ENCODE measurements at regions not wholly inside any gene's neighbourhood (a gene's known extent, or its start where the extent isn't known, plus 50 kb on each side); places are given as distances from the start of the nearest gene placed in this dataset.

DNA sequence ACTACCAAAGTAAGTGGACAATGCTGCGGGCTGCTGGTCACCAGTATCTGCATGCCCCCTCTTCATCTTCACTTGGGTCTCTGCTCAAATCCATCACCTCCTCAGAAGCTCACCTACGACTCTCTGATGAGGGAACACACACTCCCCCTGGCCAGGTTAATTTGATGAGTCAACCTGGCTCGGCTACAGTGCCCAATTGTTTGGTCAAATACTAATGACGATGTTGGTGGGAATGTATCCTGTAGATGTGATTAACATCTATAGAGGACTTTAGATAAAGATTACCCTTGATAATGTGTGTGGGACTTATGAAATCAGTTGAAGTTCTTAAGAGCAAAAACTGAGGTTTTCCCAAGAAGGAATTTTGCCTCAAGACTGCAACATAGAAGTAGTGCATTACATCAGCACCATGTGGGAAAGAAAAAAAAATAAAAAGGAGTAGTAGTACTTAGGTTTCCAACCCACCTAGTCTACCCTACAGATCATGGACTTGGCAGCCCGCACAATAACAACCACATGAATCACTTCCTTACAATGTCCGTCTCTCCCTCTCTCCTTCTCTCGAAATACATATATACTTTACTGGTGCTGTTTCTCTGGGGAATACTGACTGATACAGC lies 467.3 kb downstream of the DNAH5 start:
- no peak for DNase-seq (ENCODE audit: low spot score)

DNA sequence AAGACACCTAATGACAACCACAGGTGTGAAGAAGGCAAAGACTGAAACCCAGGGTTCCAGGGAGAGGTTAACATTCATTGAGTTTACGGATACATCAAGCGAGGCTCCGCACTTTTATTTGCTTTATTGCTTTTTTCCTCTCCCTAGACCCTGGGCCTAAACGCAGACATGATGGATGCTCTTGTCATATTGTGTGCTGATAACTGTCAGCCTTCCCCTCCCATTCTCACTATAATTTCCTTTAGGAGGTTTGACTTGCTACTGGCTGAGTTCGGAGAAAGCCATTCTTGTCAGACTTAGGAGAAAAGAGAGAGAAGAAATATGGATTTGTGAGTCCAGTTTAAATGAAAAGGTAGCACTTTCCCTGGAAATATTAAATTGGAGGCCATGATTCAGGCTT lies 471.6 kb downstream of the DNAH5 start:
- no peak for DNase-seq (ENCODE audit: low spot score)

DNA sequence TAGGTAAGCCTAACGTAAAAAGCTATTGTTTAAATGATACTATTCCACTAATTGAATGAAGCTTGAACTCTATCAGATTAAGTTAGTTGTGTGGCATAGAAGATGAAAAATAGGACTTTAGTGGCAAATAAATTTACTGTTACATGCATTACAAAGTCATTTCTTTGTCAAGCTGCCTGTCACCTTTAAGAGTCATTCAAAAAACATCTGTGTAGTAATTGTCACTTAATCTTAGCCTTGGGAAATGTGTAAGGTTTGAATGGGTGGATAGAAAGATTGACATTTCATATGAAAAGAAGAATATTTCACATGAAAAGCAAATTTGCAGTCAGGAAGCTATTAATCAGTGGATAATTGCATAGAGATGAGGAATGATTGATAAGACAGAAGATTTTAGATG lies 473.5 kb downstream of the DNAH5 start:
- DNase-seq (ENCODE audit: low spot score), result no peak

DNA sequence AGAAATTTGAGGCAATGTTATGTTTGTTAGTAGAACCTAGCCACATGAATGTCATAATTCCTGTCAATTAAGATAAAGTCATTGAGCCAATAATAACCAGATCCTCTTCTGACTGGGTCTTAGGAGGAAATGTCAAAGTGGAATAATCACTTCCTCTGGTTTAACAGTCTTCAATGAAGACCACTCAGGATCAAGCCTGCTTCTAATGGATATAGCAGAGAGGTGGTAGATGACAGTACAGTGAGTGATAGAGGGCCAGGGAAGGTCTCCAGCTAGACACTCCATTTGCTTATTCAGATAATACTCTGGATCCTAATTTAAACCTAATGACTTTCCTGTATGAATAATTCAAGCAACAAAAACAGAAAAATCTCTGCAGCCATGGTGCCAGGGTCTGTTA lies 474.2 kb downstream of the DNAH5 start:
- DNase-seq (ENCODE audit: low spot score), result no peak

DNA sequence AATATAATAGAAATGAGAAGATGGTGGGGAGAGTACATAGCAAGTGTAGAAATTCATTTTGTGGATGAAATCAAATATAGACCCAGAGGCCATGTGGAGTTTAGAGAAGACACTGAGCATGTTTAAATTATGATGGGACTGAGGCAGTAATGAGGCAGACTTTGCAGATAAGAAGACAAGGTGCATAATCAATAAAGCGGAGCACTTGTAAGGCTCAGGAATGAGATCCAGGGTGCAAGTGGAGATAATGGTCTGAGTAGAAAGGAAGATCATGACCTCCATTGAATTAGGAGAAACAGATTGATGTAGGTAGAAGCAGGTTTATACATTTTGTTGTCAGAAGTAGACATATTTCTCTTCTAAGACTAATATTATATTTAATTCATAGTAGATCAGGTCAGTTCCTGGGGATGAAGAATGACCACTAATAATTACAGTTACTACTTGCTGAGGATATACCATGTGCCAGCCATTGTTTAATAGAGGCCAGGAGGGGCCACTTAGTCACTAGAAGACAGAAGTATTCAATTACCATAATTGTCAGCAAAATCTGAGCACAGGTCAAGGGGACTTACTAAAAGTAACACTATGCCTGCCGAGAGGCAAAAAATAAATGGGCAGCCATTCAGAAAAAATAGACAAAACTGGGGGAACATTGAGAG lies 479.8 kb downstream of the DNAH5 start:
- DNase-seq (ENCODE audit: low spot score), result no peak

DNA sequence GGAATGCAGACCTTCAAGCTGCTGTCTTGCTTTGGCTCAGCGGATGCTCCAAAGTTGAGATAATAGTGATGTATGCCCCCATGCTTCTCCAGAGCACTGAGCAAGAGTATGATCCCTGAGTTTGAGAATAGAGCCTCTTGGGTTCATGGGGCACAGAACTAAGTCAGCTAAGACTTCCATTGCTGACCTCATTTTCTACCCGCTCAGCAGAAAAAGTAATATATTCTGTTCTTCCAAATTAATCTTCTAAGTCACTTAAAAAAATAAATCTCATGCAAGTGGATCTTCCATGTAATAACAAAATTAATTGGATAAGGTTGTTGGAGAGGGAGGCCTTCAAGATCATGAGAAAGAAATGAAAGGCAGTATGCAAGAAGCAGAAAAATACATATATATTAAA lies 483.9 kb downstream of the DNAH5 start:
- DNase-seq (ENCODE audit: low spot score), result no peak

DNA sequence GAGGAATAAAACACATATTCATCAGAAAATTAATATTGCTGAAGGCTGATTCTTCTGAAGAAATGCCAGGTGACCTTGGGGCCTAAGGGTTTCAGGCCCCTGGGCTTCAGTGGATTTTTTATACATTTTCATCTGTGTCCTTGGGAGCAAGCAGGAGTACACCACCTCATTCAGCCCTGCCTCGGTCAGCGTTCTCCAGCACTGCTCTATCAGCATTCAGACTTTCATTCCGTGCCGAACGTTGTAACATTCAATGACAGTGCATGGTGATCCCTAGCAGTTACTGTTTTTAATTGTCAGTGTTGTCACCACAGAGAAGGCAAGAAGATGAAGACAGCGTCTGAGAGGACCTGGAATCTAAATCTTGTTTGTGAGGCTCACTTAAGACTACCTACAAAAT lies 490.4 kb downstream of the DNAH5 start:
- DNase-seq (ENCODE audit: low spot score), result no peak

DNA sequence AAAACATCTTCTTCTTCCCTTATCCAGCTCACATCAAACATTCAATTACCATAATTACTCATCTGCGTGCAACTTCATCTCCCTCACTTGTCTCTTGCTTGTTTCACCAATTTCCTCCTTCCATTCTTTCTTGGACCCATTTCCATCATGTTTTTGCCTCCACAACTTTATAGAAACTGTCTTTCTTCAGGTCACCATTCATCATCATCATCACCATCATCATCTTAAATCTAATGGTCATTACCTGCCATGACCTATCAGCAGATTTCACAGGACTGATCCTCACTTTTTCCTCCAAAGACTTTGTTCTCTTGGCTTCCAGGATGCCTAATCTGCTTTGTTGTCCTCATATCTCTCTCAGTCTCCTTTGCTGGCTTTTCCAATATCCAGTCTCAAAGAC lies 495.6 kb downstream of the DNAH5 start:
- DNase-seq (ENCODE audit: low spot score), result no peak

DNA sequence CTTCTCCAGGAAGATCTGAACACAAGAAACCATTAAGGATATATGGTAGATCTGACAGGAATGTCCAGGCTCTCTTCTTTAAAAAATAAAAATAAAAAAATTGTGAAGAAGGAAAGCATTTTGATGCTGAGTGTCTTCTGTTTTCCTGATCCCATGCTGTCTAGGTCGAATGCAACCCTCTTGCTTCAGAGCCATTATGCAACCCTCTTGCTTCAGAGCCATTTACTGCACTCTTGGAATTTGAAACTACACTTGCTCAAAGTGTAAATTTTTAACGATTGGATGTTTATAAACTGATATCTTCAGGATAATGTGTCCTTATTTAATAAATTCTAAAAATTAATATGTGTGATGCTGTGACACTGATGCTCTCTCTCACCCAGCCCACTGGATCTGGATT lies 505.1 kb downstream of the DNAH5 start:
- no peak for DNase-seq (ENCODE audit: low spot score)

DNA sequence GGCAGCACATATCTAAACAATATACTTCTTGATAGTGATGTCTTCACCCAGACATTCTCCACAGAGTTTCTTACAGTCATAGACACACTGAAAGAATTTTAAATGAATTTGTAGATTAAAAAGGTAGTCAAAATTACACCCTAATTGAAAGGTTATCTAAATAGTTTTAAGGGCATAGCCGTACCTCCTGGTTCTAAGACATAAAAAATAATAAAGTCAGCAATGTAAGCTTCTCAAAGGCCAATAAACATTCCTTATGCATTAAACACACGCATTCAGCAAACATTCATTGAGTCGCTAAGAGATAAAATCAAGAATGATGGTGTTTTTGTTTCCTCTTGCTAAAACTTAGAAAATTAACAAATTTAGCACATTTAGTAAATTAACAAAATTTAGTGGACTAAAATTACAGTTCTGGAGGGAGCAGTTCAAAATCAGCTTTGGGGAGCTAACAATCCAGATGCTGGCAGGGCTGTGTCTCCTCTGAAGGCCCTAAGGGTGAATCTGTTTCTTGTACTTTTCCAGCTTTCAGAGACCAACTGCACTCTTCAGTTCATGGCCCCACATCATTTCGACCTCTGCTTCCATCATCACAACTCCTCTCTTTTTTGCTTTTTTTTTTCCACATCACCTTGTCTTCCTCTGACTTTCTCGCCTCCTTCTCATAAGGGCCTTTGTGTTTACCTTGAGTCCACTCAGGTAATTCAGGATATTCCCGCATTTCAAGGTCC lies 516.5 kb downstream of the DNAH5 start:
- no peak for DNase-seq (ENCODE audit: low spot score)

DNA sequence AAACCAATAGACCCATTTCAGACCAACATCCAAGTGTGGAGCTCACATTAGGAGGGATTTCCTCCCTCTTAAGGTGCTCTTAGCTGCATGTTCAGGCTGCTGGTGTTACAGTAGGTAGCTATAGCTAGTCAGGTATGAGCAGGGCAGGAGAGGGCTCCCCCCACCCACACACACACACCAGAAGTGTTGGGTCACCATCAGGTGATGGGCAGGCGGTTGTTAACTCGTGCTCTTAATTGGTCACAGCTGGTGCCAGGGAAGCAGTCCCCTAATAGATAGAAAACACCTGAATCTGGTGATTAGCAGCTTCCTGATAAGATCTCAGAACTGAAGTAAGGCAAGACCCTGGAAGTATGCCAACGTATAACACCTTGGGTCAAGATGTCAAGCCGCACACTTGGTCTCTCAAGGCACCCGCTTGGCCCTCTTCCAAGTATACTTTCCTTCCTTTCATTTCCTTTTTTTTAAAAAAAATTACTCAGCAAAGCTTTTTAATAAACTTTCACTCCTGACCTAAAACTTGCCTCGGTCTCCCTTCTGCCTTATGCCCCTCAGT lies 532.4 kb downstream of the DNAH5 start:
- DNase-seq (ENCODE audit: low spot score), result no peak

DNA sequence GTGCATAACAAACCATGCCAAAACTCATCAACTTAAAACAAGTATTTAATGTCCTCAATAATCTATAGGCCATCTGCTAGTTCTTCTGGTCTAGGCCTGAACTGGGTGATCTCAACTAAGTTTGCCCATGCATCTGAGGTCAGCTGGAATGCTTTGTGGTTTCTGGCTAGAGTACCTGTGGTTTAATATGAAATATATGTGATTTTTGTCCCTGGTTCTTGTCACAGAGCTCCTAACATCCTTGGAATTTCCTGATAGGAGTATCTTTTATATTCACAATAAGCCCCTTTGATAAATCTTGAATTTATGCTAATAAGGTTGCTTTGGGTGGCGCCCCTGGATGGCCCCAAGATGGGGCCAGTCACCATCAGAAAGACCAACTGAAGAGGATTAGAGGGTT lies 535.9 kb downstream of the DNAH5 start:
- DNase-seq (ENCODE audit: low spot score), result no peak

DNA sequence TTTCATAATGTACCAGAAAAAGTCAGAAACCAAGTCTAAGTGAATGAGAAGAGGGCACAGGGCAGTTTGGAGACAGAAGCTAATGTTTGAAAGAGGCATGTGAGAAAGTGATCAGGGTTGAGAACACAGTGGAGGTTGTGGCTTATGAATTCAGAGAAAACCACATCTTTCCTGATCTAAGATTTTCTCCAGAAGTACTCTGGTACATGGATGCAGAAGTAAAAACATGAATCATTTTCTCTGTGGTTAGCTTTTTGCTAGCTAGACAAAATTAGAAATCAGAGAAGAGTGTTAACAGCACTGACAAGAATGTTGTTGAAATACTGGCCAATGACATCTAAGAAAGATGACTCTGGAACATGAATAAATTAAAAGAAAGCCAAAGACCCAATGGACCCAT lies 541.1 kb downstream of the DNAH5 start:
- no peak for DNase-seq (ENCODE audit: low spot score)

DNA sequence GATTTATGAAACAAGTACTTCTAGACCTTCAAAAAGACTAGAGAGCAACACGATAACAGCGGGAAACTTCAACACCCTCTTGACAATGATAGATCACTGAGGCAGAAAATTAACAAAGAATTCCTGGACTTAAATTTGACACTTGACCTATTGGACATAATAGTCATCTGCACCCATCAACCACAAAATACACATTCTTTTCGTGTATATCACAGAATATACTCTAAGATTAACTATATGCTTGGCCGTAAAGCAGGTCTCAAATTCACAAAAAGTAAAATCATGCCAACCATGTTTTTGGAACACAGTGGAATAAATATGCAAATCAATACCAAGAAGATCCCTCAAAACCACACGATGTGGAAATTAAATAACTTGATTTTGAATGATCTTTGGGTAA lies 559.4 kb downstream of the DNAH5 start:
- DNase-seq (ENCODE audit: low spot score), result no peak

DNA sequence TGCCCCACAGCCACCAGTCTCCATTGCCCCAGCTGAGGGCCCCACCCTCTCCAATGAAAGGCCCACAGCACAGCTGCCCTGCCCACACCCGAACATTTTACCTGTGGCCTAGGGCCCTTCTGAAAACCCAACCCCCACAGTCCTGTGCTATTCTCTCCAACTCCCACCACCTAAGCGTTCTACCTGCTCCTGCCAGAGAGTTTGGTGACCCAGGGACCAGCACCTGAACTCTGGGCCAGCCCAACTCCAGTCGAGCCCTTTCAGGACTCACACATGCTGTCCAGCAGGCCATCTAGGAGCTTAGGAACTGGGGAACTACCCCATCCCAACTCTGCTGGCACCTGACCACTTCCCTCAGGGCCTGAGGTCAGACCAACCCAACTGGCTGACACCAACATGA lies 562.3 kb downstream of the DNAH5 start:
- no peak for DNase-seq (ENCODE audit: low spot score)

DNA sequence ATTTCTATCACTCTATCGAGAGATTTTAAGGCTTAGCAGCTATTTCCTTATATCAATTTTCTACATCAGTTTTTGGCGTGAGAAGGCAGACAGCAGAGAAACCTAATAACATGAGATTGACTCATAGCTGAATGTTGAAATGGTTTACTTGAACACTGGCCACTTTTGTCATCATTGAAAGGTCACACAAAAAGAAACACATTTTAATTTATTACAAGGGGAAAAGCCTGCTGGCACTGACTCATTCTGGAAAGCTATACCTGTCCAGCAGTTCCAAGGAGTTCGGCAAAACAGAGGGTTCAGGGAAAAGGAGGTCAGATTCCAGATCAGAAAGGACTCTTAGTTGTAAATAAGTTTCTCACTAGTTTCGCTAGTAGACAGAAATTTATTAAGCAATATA lies 566.4 kb downstream of the DNAH5 start:
- DNase-seq (ENCODE audit: low spot score), result no peak

DNA sequence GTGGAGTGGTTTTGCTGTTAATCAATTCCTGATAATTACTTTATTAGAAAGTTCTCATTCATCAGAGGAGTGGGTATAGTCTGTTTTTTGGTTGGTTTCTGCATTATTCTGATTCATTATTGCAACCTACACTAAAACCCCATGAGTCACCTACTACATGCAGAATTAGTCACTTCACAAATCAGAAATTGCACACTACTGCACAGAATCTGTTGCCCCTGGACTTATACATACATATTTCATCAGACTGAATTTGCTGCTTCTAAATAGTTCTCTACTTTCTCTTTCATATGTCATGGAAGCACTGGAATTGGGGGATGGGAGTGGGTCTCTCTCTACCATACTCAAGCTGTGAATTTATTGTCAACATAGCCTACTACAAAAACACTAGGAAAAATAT lies 585.1 kb downstream of the DNAH5 start:
- no peak for DNase-seq (ENCODE audit: low spot score)

DNA sequence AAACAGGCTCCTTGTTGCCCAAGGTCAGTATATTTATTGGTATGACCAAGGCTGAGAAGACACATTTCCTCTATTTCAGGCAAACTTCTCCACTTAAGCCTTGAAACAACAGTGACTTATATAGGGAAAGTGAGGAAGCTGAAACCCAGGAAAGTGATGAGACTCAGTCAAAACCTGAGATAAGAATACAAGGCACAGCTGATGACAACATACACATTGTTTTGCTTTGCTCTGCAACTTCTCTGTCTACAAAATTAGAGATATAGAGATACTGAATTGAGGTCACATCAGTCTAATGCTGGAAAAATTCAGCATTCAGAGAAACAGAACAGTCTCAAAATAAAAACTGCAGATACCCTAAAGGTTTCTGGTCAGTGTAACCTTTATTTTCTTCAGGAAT lies 586.1 kb downstream of the DNAH5 start:
- no peak for DNase-seq (ENCODE audit: low spot score)

DNA sequence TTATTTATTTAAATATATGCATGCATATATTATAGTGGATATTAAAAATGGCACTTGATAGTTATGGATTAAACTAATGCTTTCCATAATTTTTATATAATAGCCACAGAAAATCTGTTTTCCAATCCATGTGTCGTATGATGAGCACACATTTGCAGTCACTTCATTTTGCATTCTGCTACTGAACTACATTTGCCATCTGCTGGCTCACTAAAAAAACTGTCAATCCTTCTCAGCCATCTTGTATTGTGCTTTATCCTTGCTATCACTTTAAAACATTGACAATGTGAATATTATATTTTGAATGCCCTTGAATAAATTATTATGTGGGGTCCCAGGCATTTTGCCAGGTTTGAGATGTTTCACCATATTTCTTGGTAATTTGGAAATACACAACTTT lies 586.6 kb downstream of the DNAH5 start:
- no peak for DNase-seq (ENCODE audit: low spot score)

DNA sequence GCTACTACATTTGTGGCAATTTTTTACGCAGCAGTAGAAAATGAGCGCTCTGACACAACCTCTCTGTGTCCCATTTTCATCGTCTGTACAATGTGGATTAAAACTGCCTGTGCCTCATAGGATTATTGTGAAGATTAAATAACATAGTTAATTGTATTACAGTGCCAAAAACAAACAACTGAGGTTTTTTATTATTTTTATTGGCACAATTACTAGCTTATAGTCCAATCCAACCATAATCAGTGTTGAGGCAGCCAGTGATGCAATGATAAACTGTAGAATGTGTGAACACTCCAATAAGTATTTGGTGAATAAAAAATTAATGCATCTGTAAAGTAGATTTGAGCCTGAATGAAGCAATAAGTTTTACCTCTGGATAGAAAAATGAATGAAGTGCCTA lies 588.3 kb downstream of the DNAH5 start:
- no peak for DNase-seq (ENCODE audit: low spot score)

DNA sequence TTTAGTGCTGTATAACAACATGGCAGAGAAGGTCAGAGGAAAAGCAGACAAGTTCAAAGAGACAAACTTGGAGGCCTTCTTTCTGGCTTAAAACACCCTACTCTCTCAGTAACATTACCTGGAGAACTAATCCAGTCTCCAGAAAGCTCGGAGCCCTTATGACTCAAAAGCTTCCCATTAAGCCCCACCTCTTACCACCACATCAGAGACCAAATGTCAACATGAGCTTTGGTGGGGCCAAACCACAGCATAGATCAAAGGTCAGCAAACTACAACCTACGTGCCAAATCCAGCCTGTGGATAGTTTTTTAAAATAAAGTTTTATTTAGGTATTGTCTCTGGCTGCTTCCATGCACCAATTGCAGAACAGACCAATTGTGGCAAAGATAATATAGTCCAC lies 589.9 kb downstream of the DNAH5 start:
- DNase-seq (ENCODE audit: low spot score), result no peak

DNA sequence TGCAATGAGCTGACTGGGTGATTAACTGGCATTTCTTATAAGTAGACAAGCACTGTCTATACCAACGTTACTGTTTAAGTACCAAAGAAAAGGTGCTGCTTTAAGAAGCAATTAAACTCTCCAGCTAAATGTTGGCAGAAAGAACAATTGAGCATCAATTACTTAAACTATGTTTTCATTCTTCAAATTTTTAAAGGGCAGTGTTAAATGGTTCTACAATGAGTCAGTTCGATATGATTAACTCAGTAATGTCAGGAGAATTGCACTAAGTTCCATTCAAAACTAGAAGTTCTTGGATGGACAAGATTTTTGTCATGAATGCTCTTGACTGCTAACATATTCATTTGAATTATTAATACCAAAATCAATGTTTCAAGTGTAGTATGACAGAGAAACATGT lies 593.7 kb downstream of the DNAH5 start:
- no peak for DNase-seq (ENCODE audit: low spot score)

DNA sequence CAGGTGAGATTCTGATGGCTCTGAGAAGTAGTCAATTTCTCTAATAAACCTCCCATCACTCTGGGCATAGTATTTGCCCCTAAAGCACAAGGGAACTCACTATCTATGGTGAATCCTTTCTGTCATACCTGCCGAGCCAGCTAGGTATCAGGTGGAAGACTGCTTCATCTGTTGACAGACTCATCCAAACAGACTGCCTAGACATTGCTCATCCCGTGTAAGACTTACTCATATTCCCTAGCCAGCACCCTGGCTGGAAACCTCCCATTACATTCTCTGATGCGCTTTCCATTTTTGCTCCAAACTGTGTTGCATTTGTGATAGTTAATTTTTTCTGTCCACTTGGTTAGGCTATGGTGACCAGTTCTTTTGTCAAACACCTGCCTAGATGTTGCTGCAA lies 595.9 kb downstream of the DNAH5 start:
- no peak for DNase-seq (ENCODE audit: low spot score)
